GM06990 (cell line): ENCODE measurements at regions not wholly inside any gene's neighbourhood (a gene's known extent, or its start where the extent isn't known, plus 50 kb on each side); places are given as distances from the start of the nearest gene placed in this dataset.
"Not testable (repeated sequence)": the region's sequence is repeated elsewhere in the genome, so short reads cannot be mapped to it uniquely, and the experiment has no call there.

Experiments used
- DNase-seq: peaks from one replicate; pipeline ENCODE4 v3.0.0-alpha.2; 2011; ENCODE audit not compliant: insufficient read length; ENCODE audit errors: extremely low read depth
- H3K27me3 ChIP-seq: replicated peaks from 2 replicates; pipeline ENCODE4 v1.6.0; 2011; ENCODE audit warnings: low read length; ENCODE audit not compliant: control insufficient read depth, insufficient read depth
- H3K36me3 ChIP-seq: 2 replicates; pipeline ENCODE4 v1.5.1; 2011; ENCODE audit warnings: low read length; ENCODE audit not compliant: control insufficient read depth, insufficient read depth
- H3K4me3 ChIP-seq: replicated peaks from 2 replicates; pipeline ENCODE4 v1.5.1; 2011; ENCODE audit warnings: low read depth, mild to moderate bottlenecking, control low read depth, low read length
- CTCF ChIP-seq: IDR thresholded peaks from 2 replicates; pipeline ENCODE4 v1.5.1; 2011; ENCODE audit warnings: low read length, control low read depth, mild to moderate bottlenecking, inconsistent platforms; ENCODE audit not compliant: insufficient read depth, poor library complexity, severe bottlenecking

GRCh38 chr9:25117791-25118190 is 560.5 kb downstream of the TUSC1 start:
- H3K27me3 ChIP-seq = no peaks in the 10 kb centered on the region
- no peak overlapping the region for H3K4me3 ChIP-seq
- H3K36me3 ChIP-seq = no peaks in the 10 kb centered on the region
- no peak for DNase-seq
- TF ChIP-seq CTCF = no peak

GRCh38 chr9:25102204-25102603 is 556.5 kb upstream of the IZUMO3 start:
- H3K27me3 ChIP-seq, H3K36me3 ChIP-seq, DNase-seq, H3K4me3 ChIP-seq: not testable (repeated sequence)

- H3K27me3 ChIP-seq = no peaks in the 10 kb centered on the region
- no peaks in the 10 kb centered on the region for H3K36me3 ChIP-seq
- DNase-seq = no peak
- no peak for TF ChIP-seq CTCF
- no peak overlapping the region for H3K4me3 ChIP-seq
Observed at GRCh38 chr9:25094518-25094917, 548.8 kb upstream of the IZUMO3 start.

DNA sequence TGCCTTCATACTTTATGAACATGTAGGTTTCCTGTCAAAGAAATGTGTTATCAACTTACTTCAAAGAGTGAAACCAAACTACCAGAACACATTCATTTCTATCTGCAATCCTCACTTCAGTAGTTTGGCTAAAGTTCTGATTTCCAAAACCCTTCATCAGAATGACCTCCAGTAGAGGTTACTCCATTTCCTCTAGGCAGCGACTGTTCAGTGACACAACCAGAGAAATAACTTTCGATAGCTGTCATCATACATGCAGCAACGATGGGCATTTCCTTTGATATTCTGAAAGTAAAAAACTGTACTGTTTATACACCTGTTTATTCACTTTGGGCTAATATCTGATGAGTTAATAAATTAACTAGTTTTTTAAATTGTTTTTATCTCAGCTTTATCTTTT is 532.5 kb upstream of the IZUMO3 start:
- no peak for TF ChIP-seq CTCF
- H3K27me3 ChIP-seq = no peaks in the 10 kb centered on the region
- no peaks in the 10 kb centered on the region for H3K36me3 ChIP-seq
- DNase-seq = no peak
- H3K4me3 ChIP-seq = no peak overlapping the region

- no peak for TF ChIP-seq CTCF
- H3K27me3 ChIP-seq = no peaks in the 10 kb centered on the region
- no peak for DNase-seq
- no peak overlapping the region for H3K4me3 ChIP-seq
- no peaks in the 10 kb centered on the region for H3K36me3 ChIP-seq
Observed at GRCh38 chr9:25048098-25048724, 502.5 kb upstream of the IZUMO3 start.

- H3K36me3 ChIP-seq, DNase-seq, H3K4me3 ChIP-seq, H3K27me3 ChIP-seq: not testable (repeated sequence)
Observed at GRCh38 chr9:25045469-25045868, 499.8 kb upstream of the IZUMO3 start.

DNA sequence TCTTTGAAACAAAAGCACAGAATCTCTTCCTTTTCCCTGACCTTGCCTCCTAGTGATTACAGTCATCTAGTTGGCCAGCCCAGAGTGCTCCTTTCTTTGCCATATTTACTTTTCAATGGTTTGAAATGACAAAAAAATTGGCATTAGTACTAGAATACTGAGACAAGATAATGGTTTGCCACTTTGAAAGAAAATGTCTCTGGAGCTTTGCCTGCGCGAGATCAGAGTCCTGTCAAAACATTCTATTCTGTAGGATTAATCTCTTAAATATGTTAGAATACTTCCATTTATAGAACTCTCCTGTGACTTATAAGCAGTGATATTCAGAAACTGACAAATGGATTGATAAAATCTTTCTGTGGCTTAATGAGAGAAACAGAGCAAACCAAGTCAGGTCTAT is 484.0 kb upstream of the IZUMO3 start:
- DNase-seq = no peak
- TF ChIP-seq CTCF = no peak
- Histone ChIP-seq H3K4me3 (no peak overlapping the region), H3K36me3 (no peaks in the 10 kb centered on the region), H3K27me3 (no peaks in the 10 kb centered on the region)
